Right renal cortex interstitium (tissue), 3 donors: ENCODE measurements at regions not wholly inside any gene's neighbourhood (a gene's known extent, or its start where the extent isn't known, plus 50 kb on each side); places are given as distances from the start of the nearest gene placed in this dataset.

Experiments used
- DNase-seq, 3 donors: peaks; one replicate each; pipeline ENCODE4 v3.0.0-alpha.2; 2013; ENCODE audit warnings: low read depth in 3 of 3, low spot score in 2 of 3

DNA sequence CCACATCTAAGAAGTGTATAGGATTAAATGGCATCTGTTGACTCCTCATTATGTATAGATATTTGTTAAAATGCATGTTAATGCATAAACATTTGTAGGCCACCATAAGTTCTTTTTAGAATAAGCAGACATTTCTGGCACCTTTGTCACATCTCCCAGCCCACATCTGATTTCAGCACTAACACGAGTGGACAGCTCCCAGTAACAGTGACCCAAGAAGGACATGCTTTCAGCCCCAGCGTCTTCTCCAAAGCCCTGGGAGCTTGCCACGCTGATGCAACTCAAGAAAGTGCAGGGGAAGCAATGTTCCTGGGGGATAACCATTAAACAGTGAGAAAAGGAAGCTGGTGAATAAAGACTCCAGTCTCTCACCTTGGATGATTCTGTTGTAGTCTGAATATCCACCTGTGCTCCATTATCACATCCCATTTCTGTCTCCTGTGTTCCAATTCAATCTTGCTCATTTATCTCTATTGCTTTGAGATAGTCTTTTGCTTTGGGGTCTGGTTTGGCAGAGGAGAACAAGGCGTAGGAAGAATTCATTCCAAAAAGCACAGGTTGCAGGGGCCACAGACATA lies 182.6 kb upstream of the THSD7B start:
- DNase-seq = peak; percentile 20 to 27 (median 26)

DNA sequence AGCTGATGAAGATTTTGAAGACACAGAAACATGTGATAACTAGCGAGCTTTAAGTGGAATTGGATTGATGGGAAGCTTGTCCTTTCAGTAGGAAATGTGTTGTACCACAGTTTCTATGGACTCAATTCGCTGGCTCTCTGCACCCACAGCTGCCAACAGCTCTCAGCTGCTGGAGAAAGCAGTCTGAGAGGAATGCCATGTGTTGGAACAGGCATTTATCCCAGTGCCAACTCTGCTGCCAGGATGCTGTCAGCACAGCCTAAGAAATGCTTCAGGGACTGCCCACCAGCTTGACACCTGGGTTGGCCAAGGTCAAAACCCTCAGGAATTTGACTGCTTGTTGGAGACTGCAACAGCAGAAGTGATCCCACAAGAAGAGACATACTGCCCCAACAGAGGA lies 193.0 kb upstream of the THSD7B start:
- DNase-seq = no peak

DNA sequence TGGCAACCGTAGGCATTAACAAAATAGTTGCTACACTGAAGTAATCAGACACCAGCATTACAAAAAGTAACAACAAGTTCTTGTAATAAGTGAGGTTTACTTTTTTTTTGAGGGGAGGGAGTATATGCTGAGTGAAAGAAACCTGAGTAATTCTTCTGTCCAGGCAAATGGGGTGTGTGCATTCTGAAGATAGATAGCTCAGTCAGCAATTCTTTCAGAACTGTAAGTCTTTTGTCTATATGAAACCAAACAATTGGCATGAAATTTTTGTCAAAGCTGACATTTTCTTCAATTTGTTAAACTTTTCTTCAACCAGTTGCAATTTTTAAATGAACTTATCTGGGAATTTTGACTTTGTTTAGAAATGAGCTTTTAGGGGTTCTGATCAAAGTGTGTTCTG lies 208.1 kb upstream of the THSD7B start:
- DNase-seq = no peak

DNA sequence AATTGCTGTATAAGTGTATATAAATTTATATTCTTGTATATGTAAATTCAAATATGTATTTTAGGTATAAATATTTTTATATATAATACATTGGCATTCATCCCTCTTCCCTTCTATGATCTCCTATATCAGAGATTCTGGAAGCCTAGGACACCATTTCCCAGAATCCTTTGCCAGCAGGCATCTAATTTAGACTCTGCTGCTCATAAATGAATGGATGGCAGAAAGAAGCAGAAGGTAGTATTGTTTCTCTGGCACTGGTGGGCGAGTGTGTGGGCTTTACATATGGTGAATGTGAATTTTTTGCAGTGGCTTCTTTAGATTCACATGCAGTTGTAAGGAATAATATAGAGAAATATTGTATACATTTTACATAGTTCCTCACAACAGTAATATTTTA lies 215.2 kb upstream of the THSD7B start:
- DNase-seq = no peak

- no peak for DNase-seq
Measured at GRCh38 chr2:136539355-136539754, 226.0 kb upstream of the THSD7B start.

DNA sequence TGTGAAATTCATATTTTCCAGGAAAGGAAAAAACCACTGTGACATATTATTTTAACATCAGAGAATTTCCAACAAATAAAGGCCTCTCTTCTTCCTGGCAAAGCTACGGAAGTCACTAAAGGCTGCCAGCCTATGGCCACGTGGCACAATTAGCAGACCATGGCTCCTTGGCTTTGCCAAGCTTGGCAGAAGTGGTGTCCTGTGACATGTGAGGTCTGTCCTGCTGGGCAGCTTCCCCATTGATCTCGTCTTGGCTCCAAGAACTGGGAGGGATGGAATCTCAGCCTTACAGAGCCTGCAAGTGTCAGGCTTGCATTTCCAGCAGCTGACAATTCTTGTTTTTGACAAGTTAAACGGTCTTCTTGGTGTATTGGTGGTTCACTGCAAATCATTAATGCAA lies 226.9 kb upstream of the THSD7B start:
- no peak for DNase-seq

DNA sequence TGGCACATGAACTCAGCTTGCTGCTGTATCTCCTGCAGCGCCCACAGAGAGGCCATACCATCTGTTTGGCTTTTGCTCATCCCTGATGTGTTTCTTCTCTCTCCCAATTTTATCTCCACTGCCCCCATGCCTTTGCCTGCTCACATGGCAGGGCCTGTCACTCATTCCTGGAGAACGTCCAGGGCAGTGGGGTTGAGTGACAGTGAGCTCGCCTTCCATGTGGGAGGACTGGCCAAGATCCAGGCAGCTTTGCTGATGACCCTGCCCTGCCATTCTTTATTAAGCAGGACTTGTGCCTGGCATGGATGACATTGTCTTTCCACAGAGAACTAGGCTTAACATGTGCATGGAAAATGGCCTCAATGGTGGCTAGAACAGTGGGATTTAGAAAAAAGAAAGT lies 230.5 kb upstream of the THSD7B start:
- DNase-seq = no peak

DNA sequence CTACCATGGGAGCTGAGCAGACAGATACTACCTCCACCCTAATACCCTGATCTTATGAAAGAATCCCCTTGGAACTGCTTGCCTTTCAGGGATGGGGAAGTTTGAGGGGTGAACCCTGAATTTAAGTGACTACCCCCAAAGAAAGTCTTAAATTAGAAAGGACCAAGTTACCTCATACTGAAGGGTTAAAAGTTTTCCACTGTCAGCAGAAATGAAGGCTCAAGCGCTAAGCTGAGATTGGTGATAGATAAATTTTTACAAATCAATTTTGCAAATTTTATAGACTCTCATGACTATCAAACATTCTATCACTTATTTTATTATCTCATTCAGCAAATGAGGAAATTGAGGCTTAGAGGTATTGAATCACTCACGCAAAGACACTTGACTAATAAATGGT lies 233.2 kb upstream of the THSD7B start:
- no peak for DNase-seq

GRCh38 chr2:136531731-136532130 lies 233.6 kb upstream of the THSD7B start:
- DNase-seq = no peak

DNA sequence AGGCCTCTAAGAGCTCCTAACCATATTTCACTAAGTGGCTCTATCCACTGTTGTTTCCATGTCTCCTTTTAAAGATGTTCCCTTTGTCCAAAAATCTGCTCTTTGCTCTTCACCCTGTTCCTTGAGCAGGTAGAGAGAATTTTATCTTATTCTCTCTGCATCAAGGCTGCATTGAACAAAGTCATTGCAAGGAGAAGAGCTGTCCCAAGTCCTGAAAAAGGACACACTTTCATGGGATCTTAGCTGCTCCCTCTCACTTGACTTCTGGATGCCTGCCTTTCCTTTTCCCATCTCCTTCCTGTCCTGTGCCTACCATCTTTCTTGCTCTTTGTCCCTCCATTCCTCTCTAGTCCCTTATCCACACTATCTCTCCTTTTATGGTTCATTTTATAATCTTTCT lies 235.2 kb upstream of the THSD7B start:
- DNase-seq = peak in 1 of 3 donors; percentile 1

DNA sequence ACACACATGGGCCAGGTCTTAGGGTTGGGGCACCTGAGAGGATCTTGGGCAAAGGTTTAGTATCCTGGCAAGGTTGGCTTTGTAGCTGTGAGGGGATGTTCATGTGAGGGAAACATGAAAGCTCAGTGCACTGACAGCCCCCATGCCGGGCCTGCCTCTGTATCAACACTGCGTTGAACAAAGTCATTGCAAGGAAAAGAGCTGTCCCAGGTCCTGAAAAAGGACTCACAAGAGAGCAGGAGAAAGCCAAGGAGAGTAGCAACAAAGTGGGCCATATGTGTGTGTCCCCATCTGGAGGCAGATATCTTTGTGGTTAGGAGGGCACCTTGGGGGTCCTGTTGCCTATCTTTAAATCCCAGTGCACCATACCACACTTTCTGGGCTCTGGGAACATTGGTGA lies 237.8 kb upstream of the THSD7B start:
- DNase-seq = peak; percentile 10 to 45 (median 45)

DNA sequence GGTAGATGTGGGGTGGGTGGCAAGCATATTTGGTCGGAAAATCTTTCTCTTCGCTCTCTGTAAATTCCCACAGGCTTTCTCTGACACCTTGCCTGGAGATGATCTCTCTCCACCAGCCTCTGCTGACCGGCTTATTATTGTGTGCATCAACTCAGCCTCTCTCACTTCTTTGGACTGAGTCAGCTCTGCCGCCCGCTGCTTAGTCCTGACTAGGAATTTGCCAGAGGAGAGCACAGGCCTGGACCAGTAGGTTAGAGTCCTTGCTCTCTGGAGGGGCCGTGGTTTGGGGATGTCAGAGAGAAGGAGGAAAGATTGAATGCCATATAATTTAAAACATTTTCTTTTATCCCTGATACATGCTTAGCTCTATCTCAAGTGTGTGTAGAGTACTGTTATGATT lies 242.6 kb upstream of the THSD7B start:
- no peak for DNase-seq

DNA sequence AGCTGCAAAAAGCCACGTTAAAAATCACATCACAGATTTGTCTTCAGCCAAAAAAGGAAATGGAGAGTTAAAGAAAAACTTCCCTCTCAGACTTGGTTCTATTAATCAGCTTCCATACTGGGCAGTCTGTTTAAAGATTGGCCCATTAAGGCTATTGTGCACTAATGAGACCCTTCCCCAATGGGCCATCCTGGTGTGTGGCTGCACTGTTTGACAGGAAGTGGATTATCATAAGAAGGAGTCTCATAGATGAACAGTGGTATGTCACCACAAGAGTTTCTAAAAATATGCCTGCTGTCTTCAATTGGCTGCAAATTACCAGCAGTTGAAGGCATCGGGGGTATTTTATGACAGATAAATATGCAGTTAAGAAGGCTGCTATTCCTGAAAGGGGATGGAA lies 247.6 kb upstream of the THSD7B start:
- DNase-seq = no peak

- DNase-seq = no peak
Measured at GRCh38 chr2:136510244-136510643, 255.1 kb upstream of the THSD7B start.

GRCh38 chr2:136505462-136505861 lies 259.9 kb upstream of the THSD7B start:
- no peak for DNase-seq

DNA sequence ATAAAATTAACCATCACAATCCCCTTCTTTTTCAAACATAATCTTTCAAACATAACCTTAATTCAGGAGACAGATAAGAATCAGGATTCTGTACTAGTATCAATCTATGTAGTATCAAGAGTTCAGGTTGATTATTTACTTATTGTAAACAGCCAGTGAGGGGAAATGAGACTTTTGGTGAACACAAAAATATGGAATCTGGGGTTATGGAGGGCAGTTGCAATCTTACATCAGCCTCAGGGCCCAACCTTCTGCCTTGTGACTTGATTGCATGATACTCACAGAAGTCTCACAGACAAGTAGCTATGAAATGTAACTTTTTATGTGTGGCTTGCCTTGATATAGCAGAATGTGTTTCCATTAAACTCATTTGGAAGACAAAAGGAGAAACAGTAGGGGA lies 262.7 kb upstream of the THSD7B start:
- DNase-seq = no peak

DNA sequence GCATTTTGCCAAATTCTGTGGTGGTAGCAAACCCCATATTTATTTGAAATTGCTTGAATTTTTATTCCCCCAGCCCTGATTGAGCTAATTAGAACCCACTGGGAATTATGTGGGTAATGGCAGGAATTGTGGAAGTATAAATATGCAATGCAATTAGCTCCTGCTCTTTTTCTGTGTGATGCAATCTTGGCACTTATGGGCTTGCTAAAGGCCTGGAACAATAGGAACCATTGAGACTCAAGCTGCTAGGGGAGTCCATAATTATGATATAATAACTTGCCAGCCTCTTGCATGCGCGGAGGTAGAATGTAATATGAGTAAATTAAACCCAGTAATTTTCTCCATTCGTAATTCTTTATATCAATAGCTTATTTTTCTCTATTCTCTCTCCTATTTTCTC lies 267.6 kb upstream of the THSD7B start:
- no peak for DNase-seq

DNA sequence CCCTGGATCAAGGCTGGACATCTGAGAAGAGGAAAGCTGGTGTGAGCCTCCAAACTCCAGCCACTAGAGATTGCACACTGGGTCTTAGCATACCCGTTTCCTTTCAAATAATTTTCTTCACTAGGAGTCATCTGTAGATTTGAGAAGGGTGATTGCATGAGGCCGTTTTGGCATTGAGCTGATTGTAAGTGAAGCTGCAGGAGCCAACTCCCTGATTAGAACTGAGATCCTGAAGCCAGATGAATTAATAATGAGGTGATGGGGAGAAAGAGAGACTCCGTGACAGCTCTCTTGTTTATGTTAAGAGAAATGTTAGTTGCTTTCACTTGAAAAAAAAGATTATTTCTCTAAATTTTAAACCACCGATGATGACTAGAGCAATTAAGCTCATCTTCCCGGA lies 268.4 kb upstream of the THSD7B start:
- no peak for DNase-seq

DNA sequence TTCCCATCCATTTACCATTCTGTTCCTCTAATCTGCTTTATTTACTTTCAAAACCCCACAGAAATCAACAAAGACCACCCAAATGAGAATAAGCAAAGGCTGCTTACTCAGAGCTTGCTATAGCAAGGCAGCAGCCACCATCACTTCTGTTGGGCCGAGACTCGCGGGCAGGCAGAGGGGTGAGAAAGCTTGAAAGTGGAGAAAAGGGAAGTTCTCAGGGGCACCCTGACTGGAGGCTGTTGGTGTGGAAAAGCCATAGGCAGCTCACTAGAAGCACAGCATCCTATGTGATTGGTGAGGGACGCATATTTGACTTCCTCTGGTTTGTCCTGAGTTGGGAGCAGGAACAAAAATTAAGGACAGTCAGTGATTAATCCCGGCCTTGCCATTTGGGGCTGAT lies 269.7 kb upstream of the THSD7B start:
- no peak for DNase-seq

GRCh38 chr2:136492901-136493300 lies 272.4 kb upstream of the THSD7B start:
- no peak for DNase-seq

DNA sequence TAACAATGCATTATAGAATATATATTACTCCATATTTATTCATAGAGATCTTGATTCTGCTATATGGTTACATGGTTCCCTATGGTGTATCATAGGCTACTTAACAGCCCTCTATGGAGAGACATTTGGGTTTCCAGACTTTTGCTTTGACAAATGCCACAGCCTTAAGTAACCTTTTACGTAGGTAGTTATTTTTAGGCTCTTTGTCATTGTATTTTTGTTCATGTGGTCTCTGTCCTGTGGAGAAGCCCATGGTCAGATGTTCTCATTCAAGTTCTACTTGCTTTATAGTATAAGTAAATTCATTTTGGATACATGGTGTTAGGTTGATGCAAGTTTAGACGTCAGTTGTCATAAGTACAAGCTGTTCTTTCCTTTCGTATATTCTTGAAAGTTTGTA lies 275.2 kb upstream of the THSD7B start:
- no peak for DNase-seq

- DNase-seq = peak in 2 of 3 donors; percentile 9 to 18
Measured at GRCh38 chr2:136487421-136487820, 277.9 kb upstream of the THSD7B start.

- no peak for DNase-seq
Measured at GRCh38 chr2:136486115-136486514, 279.2 kb upstream of the THSD7B start.
